NCI-H1417 (cell line): ENCODE measurements at regions not wholly inside any gene's neighbourhood (a gene's known extent, or its start where the extent isn't known, plus 50 kb on each side); places are given as distances from the start of the nearest gene placed in this dataset.

Source experiments
- DNase-seq, 3 experiments: peaks; one replicate each; lab custom pipeline; 2025; lab: John Stamatoyannopoulos, UW

- no peak for DNase-seq
Observed at GRCh38 chr9:10674586-10674985, 61.8 kb upstream of the PTPRD start.

DNA sequence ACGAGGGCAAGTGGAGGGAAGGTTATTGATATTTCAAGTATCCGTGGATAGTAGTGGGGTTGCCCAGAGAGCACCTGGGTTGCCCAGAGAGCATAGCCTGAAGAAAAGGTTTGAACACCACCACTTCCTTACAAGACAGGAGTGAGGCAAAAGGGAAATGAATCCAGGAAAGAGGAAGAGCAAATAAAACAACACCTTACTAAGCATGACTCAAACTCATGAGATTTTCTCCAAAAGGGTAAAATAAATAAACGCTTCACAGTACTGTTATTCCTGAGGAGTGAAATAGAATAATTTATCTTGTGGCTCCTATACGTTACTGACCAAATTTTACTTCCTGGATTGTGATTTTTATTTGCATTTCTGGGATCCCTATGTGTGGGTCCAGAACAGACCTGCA is 65.2 kb upstream of the PTPRD start:
- DNase-seq = no peak

GRCh38 chr9:10678790-10679189 is 66.0 kb upstream of the PTPRD start:
- DNase-seq = no peak

DNA sequence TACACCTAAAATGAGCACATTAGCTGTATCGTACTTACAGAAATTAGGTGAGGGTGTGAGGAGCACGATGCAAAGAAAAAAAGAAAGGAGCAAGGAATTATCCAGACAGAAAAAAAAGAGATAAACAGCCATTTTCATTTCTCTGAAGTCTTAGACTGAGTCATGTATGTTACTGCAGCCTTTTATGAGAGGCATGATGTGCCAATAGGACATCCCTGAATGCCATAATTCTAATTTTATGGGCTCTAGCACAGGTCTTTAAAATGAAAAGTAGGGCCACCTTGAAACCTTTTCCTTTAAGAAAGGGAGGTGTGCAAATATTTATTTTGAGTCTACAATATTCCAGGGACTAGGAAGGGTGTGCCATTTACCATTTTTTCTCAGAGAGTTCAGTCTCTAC is 74.1 kb upstream of the PTPRD start:
- DNase-seq = no peak

DNA sequence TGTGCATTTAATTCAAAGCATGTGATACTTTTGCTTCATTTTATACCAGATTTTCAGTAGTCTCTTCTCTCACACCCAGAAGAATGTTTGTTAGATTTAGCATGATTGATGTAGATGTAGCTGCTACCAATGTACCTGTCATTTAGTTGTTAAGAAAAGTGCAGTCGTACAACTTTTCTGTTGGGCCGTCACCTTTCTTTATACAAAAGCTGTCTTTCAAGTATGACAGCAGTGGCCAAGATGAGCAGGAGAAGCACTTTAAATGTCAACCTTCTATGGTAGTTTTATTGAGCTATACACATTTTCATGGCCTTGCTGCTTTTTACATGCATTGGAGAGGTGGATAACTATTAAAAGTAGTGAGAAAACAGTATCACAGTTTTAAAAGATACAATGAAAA is 77.7 kb upstream of the PTPRD start:
- DNase-seq = no peak

- no peak for DNase-seq
Observed at GRCh38 chr9:10697044-10697443, 84.2 kb upstream of the PTPRD start.

- no peak for DNase-seq
Observed at GRCh38 chr9:10700291-10700690, 87.5 kb upstream of the PTPRD start.

- peak in 1 of 3 experiments; percentile 5 for DNase-seq
Observed at GRCh38 chr9:10700915-10701314, 88.1 kb upstream of the PTPRD start.

- DNase-seq = no peak
Observed at GRCh38 chr9:10701906-10702305, 89.1 kb upstream of the PTPRD start.

GRCh38 chr9:10703139-10703538 is 90.3 kb upstream of the PTPRD start:
- DNase-seq = no peak

DNA sequence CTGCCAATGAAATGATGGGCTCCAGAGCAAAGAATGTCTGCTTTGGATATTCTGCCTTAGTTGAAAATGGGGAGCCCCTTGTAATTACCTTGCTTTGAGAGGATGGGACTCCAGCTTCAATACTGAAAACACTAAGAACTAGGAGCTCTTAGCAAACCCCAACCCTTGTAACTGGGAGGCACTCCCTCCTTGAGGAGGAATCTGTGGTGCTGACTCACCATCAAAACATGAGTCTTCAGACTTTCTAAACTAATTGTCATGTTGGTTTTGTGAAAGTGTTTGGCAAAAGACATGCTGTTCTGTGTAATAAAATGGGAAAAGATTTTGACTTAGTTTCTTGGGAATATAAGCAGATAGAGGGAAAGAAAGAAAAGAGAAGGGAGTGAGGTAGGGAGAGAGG is 91.9 kb upstream of the PTPRD start:
- DNase-seq = no peak

GRCh38 chr9:10705383-10705782 is 92.6 kb upstream of the PTPRD start:
- no peak for DNase-seq

- no peak for DNase-seq
Observed at GRCh38 chr9:10706788-10707187, 94.0 kb upstream of the PTPRD start.

- no peak for DNase-seq
Observed at GRCh38 chr9:10721301-10721700, 108.5 kb upstream of the PTPRD start.

- DNase-seq = no peak
Observed at GRCh38 chr9:10729213-10729612, 116.4 kb upstream of the PTPRD start.

- DNase-seq = no peak
Observed at GRCh38 chr9:10744669-10745068, 131.9 kb upstream of the PTPRD start.

- DNase-seq = no peak
Observed at GRCh38 chr9:10753474-10753873, 140.7 kb upstream of the PTPRD start.

GRCh38 chr9:10764481-10764880 is 151.7 kb upstream of the PTPRD start:
- no peak for DNase-seq

DNA sequence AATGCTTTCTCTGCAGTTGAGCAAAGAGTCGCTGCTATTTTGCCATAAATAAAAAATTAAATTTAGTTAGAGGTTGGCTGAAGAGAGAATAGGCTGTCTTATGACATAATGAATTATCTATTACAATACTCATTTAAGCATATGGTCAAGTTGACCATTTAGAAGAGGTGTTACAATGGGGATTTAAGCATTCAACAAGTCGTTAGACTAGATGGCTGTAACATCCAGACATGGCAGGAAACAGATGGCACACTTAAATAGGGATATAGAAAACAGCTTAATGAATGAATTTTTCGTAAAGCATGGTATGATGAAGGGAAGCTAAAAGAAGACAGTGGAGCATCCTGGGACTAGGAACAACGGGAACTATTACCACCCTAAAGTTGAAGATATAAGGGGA is 160.3 kb upstream of the PTPRD start:
- no peak for DNase-seq

- DNase-seq = no peak
Observed at GRCh38 chr9:10774051-10774450, 161.2 kb upstream of the PTPRD start.

GRCh38 chr9:10785255-10785654 is 172.5 kb upstream of the PTPRD start:
- DNase-seq = no peak

- DNase-seq = no peak
Observed at GRCh38 chr9:10793306-10793705, 180.5 kb upstream of the PTPRD start.

DNA sequence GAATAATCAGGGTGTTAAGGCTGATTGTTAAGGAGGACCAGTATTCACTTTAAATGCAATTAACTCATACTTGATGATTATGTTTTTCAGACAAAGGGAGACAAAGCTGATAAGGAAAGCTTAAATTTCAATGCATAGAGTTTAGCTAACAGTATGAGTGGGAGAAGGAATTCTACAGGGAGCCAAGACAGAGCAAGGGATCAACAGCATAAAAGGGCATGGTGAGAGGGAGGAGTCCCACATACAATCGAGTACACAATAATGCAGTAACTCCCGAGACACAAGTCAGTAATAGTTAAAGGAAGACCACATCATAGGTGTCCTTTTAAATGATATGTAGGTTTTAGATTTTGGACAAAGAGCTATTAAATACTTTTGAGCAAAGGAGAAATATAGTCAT is 191.7 kb upstream of the PTPRD start:
- DNase-seq = no peak

DNA sequence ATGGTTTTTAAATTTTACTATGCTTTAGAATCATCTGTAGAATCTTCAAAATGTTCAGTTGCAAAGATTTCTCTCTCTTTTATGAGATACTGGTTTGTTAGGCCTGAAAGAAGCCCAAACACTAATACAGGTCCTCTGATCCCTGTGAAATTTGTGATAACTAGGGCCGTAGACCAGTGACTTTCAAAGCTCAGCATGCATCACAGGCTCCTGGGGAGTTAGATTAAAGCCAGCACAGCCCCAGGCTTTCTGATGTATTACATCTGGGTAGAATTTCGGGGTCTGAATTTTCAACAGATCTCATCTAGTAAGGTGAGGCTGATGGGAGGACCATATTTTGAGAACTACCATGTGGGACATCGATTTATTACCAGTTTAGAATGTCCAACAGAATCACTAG is 194.1 kb upstream of the PTPRD start:
- DNase-seq = no peak

DNA sequence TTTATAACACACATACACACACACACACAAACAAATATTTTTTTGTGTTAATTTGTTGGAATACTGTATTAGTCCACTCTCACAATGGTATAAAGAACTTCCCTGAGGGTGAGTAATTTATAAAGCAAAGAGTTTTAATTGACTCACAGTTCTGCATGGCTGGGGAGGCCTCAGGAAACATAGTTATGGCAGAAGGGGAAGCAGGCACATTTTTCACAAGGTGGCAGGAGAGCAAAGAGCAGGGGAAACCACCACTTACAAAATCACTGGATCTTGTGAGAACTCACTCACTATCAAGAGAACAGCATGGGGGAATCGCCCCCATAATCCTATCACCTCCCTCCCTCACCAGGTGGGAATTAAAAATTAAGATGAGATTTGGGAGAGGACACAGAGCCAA is 205.4 kb upstream of the PTPRD start:
- DNase-seq = no peak
